Glutamatergic neuron (in vitro differentiated cells): ENCODE measurements at regions not wholly inside any gene's neighbourhood (a gene's known extent, or its start where the extent isn't known, plus 50 kb on each side); places are given as distances from the start of the nearest gene placed in this dataset.
"Not testable (repeated sequence)": the region's sequence is repeated elsewhere in the genome, so short reads cannot be mapped to it uniquely, and the experiment has no call there.

ENCODE experiments used
- DNase-seq: peaks from one replicate; pipeline ENCODE4 v3.0.0; 2022
- H3K27ac Mint-ChIP-seq: one replicate; pipeline ENCODE4 v1.8.0; 2020; ENCODE audit warnings: mild to moderate bottlenecking, mixed read lengths, inconsistent platforms; ENCODE audit not compliant: unreplicated experiment
- H3K27me3 Mint-ChIP-seq: one replicate; pipeline ENCODE4 v1.8.0; 2020; ENCODE audit warnings: mild to moderate bottlenecking, moderate library complexity, mixed read lengths, inconsistent platforms; ENCODE audit not compliant: unreplicated experiment
- H3K36me3 Mint-ChIP-seq: one replicate; pipeline ENCODE4 v1.8.0; 2020; ENCODE audit warnings: mild to moderate bottlenecking, mixed read lengths, inconsistent platforms; ENCODE audit not compliant: unreplicated experiment
- H3K4me1 Mint-ChIP-seq: one replicate; pipeline ENCODE4 v1.8.0; 2020; ENCODE audit warnings: mild to moderate bottlenecking, low read depth, mixed read lengths, inconsistent platforms; ENCODE audit not compliant: unreplicated experiment
- H3K4me3 Mint-ChIP-seq: one replicate; pipeline ENCODE4 v1.8.0; 2020; ENCODE audit warnings: mild to moderate bottlenecking, mixed read lengths, inconsistent platforms; ENCODE audit not compliant: unreplicated experiment
- H3K9me3 Mint-ChIP-seq: one replicate; pipeline ENCODE4 v1.8.0; 2020; ENCODE audit warnings: mild to moderate bottlenecking, moderate library complexity, mixed read lengths, inconsistent platforms; ENCODE audit not compliant: unreplicated experiment
- TF ChIP-seq, protein P1 (sequence below): fragments of 200-600 bp; sonication (generic); IDR thresholded peaks from one replicate; pipeline ENCODE4 v1.5.0; 2021; ENCODE audit not compliant: partially characterized antibody, unreplicated experiment

DNA sequence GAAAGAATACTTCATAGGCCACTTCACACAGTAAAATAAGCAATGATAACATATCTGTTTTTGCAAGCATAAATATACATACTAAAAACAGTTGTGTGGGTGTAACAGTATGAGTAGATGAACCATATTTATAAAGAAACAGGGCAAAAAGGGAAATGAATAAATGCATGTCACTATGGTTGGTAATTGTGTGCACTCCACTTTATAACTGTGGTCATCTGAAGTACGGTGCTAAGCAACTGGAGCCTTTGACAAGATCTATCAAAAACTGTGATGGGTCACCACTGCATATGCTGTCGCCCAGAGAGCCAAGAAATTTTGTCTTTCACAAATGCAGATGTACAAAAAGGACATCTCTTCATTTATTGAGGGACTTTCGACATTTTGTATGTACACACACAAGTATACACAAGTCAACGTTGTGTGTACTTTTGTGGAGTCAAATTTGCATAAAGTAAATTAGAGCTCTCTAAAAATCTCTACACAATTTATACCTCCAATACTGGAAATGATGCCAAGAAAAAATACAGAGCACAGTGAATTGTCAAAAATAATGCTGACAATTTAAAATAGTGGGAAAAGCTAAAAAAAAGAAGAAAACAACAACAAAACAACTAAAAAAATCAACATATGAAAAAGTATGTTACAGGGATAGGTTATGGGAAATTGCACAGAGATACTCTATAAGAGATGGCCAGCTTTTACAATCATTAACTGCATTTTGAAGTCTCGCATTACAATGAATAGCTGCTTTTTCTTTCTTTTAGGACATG lies 123.1 kb upstream of the ENPEP start:
- H3K27me3 Mint-ChIP-seq: no peaks in the 10 kb centered on the region
- no peaks in the 10 kb centered on the region for H3K36me3 Mint-ChIP-seq
- no peak overlapping the region for H3K27ac Mint-ChIP-seq
- no peak overlapping the region for H3K4me3 Mint-ChIP-seq
- TF ChIP-seq, protein P1, sequence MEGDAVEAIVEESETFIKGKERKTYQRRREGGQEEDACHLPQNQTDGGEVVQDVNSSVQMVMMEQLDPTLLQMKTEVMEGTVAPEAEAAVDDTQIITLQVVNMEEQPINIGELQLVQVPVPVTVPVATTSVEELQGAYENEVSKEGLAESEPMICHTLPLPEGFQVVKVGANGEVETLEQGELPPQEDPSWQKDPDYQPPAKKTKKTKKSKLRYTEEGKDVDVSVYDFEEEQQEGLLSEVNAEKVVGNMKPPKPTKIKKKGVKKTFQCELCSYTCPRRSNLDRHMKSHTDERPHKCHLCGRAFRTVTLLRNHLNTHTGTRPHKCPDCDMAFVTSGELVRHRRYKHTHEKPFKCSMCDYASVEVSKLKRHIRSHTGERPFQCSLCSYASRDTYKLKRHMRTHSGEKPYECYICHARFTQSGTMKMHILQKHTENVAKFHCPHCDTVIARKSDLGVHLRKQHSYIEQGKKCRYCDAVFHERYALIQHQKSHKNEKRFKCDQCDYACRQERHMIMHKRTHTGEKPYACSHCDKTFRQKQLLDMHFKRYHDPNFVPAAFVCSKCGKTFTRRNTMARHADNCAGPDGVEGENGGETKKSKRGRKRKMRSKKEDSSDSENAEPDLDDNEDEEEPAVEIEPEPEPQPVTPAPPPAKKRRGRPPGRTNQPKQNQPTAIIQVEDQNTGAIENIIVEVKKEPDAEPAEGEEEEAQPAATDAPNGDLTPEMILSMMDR: no peak
- H3K9me3 Mint-ChIP-seq: no peaks in the 10 kb centered on the region
- no peak for DNase-seq
- H3K4me1 Mint-ChIP-seq: no peaks in the 10 kb centered on the region

DNA sequence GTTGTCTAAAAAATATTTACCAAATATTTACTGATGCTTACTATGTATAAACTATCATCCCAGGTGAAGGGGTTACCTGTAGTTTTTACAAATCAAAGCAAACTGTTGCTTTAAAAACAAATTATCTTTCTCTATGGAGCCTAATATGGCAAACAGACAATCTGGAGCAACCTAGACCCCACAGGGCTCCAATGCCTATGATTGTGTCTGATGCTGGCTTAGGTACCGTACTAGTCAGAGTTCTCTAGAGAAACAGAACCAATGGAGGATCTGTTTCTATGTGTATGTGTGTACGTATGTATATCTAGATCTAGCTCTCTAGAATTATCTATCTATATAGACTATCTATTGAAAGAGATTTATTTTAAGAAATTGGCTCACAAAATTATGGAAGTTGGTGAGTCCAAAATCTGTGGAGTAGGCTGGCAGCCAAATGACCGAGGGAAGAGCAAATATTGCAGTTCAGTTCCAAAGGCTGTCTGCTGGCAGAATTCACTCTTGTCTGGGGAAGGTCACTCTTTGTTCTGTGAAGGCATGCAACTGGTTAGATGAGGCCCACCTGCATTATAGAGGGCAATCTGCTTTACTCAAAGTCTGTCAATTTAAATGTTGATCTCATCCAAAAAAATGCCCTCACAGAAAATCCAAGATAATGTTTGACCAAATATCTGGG lies 127.1 kb upstream of the ENPEP start:
- Mint-ChIP-seq H3K27ac (no peak overlapping the region), H3K4me3 (no peak overlapping the region), H3K27me3 (no peaks in the 10 kb centered on the region), H3K36me3 (no peaks in the 10 kb centered on the region), H3K9me3 (no peaks in the 10 kb centered on the region), H3K4me1 (no peaks in the 10 kb centered on the region)
- TF ChIP-seq, protein P1: no peak
- DNase-seq: no peak

DNA sequence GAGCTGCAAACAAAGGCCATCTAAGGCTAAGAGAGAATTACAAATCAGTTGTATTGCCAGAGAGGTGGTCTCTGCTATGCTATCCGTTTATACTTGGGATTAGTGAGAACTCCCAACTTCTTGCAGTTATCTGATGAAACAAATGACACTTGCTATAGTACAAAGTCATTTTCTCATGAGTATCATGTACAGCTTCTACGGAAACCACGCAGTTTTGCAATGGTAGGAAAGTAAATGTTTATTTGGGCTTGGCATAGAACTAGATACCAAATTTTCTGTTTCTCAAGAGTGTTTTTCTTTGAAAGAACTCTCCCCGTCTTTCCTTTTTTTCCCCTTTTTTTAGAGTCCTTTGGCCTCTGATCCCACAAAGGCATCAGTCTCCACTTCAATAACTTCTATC lies 128.2 kb upstream of the ENPEP start:
- H3K4me1 Mint-ChIP-seq: no peaks in the 10 kb centered on the region
- no peak overlapping the region for H3K4me3 Mint-ChIP-seq
- H3K9me3 Mint-ChIP-seq: no peaks in the 10 kb centered on the region
- no peaks in the 10 kb centered on the region for H3K36me3 Mint-ChIP-seq
- DNase-seq: no peak
- TF ChIP-seq, protein P1: no peak
- H3K27me3 Mint-ChIP-seq: no peaks in the 10 kb centered on the region
- no peak overlapping the region for H3K27ac Mint-ChIP-seq

DNA sequence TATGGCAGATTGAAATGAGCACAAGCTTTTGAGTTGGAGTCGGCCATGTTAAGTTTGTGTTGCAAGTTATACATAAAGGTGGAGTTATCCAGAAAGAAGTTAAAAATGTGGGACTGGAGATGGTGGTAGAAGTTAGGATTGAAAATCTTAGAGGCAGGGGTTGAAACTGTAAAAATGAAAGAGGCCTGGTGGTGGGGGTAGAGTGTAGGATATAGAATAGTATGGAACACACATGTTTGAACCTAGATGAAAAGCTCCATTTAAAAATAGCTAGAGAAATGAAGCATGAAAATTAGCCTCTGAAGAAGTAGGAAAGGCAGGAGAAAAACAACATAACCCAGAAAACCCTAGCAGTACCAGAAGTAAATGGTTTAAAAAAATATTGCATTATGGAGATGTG lies 131.8 kb upstream of the ENPEP start:
- no peak overlapping the region for H3K27ac Mint-ChIP-seq
- no peak for DNase-seq
- no peaks in the 10 kb centered on the region for H3K9me3 Mint-ChIP-seq
- no peaks in the 10 kb centered on the region for H3K27me3 Mint-ChIP-seq
- H3K4me3 Mint-ChIP-seq: no peak overlapping the region
- H3K4me1 Mint-ChIP-seq: no peaks in the 10 kb centered on the region
- TF ChIP-seq, protein P1: peak; percentile 24
- H3K36me3 Mint-ChIP-seq: no peaks in the 10 kb centered on the region

DNA sequence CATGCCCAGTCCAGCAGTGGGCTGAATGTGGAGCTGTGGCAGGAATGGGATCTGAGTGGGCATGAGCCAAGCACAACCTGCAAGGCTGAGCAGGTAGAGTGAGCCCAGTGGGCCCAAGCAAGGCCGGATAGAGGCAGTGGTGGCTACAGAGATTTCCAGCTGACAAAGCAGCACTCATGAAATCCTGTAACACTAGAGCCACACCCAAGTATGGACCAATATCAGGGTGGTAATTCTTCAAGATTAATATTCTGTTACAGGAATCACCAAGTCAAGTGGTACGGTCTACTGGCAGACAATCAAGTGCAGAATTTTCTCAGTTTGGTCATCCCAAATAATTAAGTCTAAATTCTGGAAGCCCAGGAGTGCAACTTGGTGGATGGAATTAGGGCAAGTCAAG lies 132.4 kb upstream of the ENPEP start:
- TF ChIP-seq, protein P1: no peak
- H3K36me3 Mint-ChIP-seq: no peaks in the 10 kb centered on the region

DNA sequence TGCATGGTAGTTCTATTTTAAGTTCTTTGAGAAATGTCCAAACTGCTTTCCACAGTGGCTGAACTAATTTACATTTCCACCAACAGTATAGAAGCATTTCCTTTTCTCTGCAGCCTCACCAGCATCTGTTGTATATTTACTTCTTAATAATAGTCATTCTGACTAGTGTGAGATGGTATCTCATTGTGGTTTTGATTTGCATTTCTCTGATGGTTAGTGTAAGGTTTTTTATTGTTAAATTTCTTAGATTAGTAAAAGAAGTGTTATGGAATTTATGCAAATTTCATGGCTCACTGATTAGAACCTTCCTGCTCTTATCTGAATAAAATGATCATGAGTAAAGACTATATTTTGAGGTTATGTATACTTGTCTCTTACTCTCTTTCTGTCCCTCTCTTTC lies 134.8 kb upstream of the ENPEP start:
- not testable (repeated sequence) for H3K9me3 Mint-ChIP-seq, H3K27me3 Mint-ChIP-seq, H3K4me3 Mint-ChIP-seq, H3K36me3 Mint-ChIP-seq, DNase-seq, H3K27ac Mint-ChIP-seq, H3K4me1 Mint-ChIP-seq

More for the DNA sequence above, 132.4 kb upstream of the ENPEP start:
- no peaks in the 10 kb centered on the region for H3K9me3 Mint-ChIP-seq
- no peaks in the 10 kb centered on the region for H3K4me1 Mint-ChIP-seq
- H3K4me3 Mint-ChIP-seq: no peak overlapping the region
- no peak for DNase-seq
- no peak overlapping the region for H3K27ac Mint-ChIP-seq
- no peaks in the 10 kb centered on the region for H3K27me3 Mint-ChIP-seq
